Osteoblast (primary cell): ENCODE measurements at regions not wholly inside any gene's neighbourhood (a gene's known extent, or its start where the extent isn't known, plus 50 kb on each side); places are given as distances from the start of the nearest gene placed in this dataset.
A peak's percentile ranks its signal among the peaks of the same experiment; 100 is the strongest.
"Not testable (repeated sequence)": the region's sequence is repeated elsewhere in the genome, so short reads cannot be mapped to it uniquely, and the experiment has no call there.

Source experiments
- DNase-seq: peaks from one replicate; pipeline ENCODE4 v3.0.0; 2011; ENCODE audit warnings: low spot score, mixed read lengths; ENCODE audit not compliant: insufficient read length; ENCODE audit errors: missing footprints
- H2AFZ ChIP-seq: 2 replicates; pipeline ENCODE4 v1.6.0; 2011; ENCODE audit warnings: mild to moderate bottlenecking, low read length
- H3K27ac ChIP-seq: 2 replicates; pipeline ENCODE4 v1.5.1; 2011; ENCODE audit warnings: mild to moderate bottlenecking, low read depth, low read length, moderate library complexity
- H3K27me3 ChIP-seq: 2 replicates; pipeline ENCODE4 v1.6.0; 2012; ENCODE audit warnings: mild to moderate bottlenecking, control low read depth, inconsistent platforms, low read length, moderate library complexity; ENCODE audit not compliant: insufficient read depth
- H3K36me3 ChIP-seq: 2 replicates; pipeline ENCODE4 v1.5.1; 2011; ENCODE audit warnings: mild to moderate bottlenecking, low read length, control low read depth, moderate library complexity; ENCODE audit not compliant: insufficient read depth
- H3K4me1 ChIP-seq: 2 replicates; pipeline ENCODE4 v1.5.1; 2011; ENCODE audit warnings: mild to moderate bottlenecking, low read length, control low read depth, moderate library complexity; ENCODE audit not compliant: insufficient read depth
- H3K4me2 ChIP-seq: 2 replicates; pipeline ENCODE4 v1.6.0; 2011; ENCODE audit warnings: mild to moderate bottlenecking, low read length; ENCODE audit not compliant: insufficient read depth
- H3K4me3 ChIP-seq: fragments of 200-600 bp; sonication (generic); 3 replicates; pipeline ENCODE4 v1.5.1; 2012; ENCODE audit warnings: mild to moderate bottlenecking, low read length, inconsistent platforms; ENCODE audit not compliant: insufficient read depth
- H3K79me2 ChIP-seq: 2 replicates; pipeline ENCODE4 v1.6.0; 2012; ENCODE audit warnings: mild to moderate bottlenecking, low read length, control low read depth, inconsistent platforms; ENCODE audit not compliant: insufficient read depth
- H3K9me3 ChIP-seq: 2 replicates; pipeline ENCODE4 v1.5.1; 2011; ENCODE audit warnings: low read depth, low read length, control low read depth
- H4K20me1 ChIP-seq: 2 replicates; pipeline ENCODE4 v1.6.0; 2012; ENCODE audit warnings: mild to moderate bottlenecking, low read length, control low read depth; ENCODE audit not compliant: insufficient read depth
- TF ChIP-seq, protein P1 (sequence below): IDR thresholded peaks from 2 replicates; pipeline ENCODE4 v1.5.1; 2011; ENCODE audit warnings: mild to moderate bottlenecking, low read depth, low read length, moderate library complexity; ENCODE audit errors: extremely low read depth

GRCh38 chr14:105647784-105648608 is 121.6 kb downstream of the TMEM121 start:
- Histone ChIP-seq H4K20me1 (no peaks in the 10 kb centered on the region), H3K4me2 (no peak overlapping the region), H2AFZ (no peak overlapping the region), H3K79me2 (no peaks in the 10 kb centered on the region), H3K4me1 (no peaks in the 10 kb centered on the region), H3K27ac (no peak overlapping the region), H3K36me3 (no peaks in the 10 kb centered on the region), H3K27me3 (no peaks in the 10 kb centered on the region), H3K4me3 (no peak overlapping the region), H3K9me3 (no peaks in the 10 kb centered on the region)
- peak; percentile 61 for DNase-seq
- TF ChIP-seq, protein P1, sequence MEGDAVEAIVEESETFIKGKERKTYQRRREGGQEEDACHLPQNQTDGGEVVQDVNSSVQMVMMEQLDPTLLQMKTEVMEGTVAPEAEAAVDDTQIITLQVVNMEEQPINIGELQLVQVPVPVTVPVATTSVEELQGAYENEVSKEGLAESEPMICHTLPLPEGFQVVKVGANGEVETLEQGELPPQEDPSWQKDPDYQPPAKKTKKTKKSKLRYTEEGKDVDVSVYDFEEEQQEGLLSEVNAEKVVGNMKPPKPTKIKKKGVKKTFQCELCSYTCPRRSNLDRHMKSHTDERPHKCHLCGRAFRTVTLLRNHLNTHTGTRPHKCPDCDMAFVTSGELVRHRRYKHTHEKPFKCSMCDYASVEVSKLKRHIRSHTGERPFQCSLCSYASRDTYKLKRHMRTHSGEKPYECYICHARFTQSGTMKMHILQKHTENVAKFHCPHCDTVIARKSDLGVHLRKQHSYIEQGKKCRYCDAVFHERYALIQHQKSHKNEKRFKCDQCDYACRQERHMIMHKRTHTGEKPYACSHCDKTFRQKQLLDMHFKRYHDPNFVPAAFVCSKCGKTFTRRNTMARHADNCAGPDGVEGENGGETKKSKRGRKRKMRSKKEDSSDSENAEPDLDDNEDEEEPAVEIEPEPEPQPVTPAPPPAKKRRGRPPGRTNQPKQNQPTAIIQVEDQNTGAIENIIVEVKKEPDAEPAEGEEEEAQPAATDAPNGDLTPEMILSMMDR: no peak

GRCh38 chr14:105648609-105649535 is 122.5 kb downstream of the TMEM121 start:
- not testable (repeated sequence) for H3K36me3 ChIP-seq, H2AFZ ChIP-seq, H3K79me2 ChIP-seq, H3K9me3 ChIP-seq, H3K4me2 ChIP-seq, H3K27ac ChIP-seq, H3K27me3 ChIP-seq, H3K4me3 ChIP-seq, H4K20me1 ChIP-seq, H3K4me1 ChIP-seq
- peak; percentile 58 for DNase-seq

DNA sequence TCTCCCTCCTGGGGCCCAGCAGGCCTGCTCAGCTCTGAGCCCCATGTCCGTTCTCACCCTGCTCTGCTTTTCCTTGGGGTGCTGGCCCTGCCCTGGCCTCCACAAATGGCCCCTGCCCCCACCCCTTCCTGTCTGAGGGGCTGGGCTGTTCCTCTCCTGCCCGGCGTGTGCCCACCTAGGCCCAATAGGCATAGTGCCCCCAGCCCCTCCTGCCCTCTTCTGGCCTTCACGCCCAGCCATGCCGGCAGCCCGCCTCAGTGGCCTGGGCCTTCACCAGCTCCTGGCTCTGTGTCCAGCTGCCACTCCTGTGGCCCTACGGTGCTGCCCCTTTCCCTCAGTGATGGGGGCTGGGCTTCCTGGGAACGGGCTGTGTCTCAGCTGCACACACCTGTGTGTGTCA is 125.9 kb downstream of the TMEM121 start:
- H3K9me3 ChIP-seq, H3K79me2 ChIP-seq, H3K4me1 ChIP-seq, H3K36me3 ChIP-seq, H4K20me1 ChIP-seq, H3K27ac ChIP-seq, DNase-seq, H2AFZ ChIP-seq, H3K4me3 ChIP-seq, H3K4me2 ChIP-seq, H3K27me3 ChIP-seq: not testable (repeated sequence)

DNA sequence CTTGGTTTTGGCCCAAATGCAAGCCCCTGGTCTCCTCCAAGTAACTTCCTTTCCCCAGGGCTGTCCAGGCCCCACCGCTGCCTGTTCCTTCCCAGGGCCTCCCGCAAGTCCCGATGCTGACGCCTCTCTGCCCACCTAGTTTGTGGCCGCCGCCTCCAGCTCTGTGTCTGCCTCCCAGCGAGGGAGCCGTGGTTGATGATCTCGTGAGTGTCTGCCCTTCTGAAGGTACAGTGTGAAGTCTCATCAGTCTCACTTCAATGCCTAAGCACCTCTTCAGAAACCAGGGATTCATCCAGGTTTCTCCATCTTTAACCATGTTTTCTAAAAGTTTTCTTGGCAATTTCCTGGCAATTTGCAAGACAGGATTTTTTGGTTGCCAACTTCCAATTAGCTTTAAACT is 127.5 kb downstream of the TMEM121 start:
- DNase-seq, H3K4me3 ChIP-seq, H3K79me2 ChIP-seq, H2AFZ ChIP-seq, H3K27me3 ChIP-seq, H3K36me3 ChIP-seq, H3K9me3 ChIP-seq, H3K4me1 ChIP-seq, H3K4me2 ChIP-seq, H4K20me1 ChIP-seq, H3K27ac ChIP-seq: not testable (repeated sequence)

GRCh38 chr14:105659255-105659654 is 132.9 kb downstream of the TMEM121 start:
- not testable (repeated sequence) for H3K4me3 ChIP-seq, H3K27ac ChIP-seq, H4K20me1 ChIP-seq

More at GRCh38 chr14:105659255-105659654, 132.9 kb downstream of the TMEM121 start:
- not testable (repeated sequence) for DNase-seq, H3K4me2 ChIP-seq, H3K79me2 ChIP-seq, H3K27me3 ChIP-seq, H3K4me1 ChIP-seq, H3K36me3 ChIP-seq, H2AFZ ChIP-seq, H3K9me3 ChIP-seq
